GM12878 (cell line): ENCODE measurements at regions not wholly inside any gene's neighbourhood (a gene's known extent, or its start where the extent isn't known, plus 50 kb on each side); places are given as distances from the start of the nearest gene placed in this dataset.

Experiments
- ATAC-seq: fragments of 200-7000 bp; cut with Tn5 transposase; 3 replicates; pipeline ENCODE4 v1.9.1; 2020; ENCODE audit warnings: mild to moderate bottlenecking, moderate library complexity
- BruUV-seq: library from RNA; stranded (reverse); fragments of 400-500 nt; replicated peaks from 2 replicates; lab custom pipeline; 2021; lab: Mats Ljungman, UMichigan
- CTCF ChIA-PET: fragments of 300-600 bp; sonication (Branson Sonifier 250); formaldehyde crosslinking; extraction: SDS; loops from one replicate; lab custom pipeline; 2021; ENCODE audit warnings: inconsistent platforms; lab: Yijun Ruan, JAX
- POLR2A ChIA-PET: fragments of 350-600 bp; formaldehyde crosslinking; extraction: SDS; loops from one replicate; lab custom pipeline; 2021; ENCODE audit warnings: inconsistent platforms; lab: Charles Lee
- RAD21 ChIA-PET: fragments of 300-600 bp; sonication (Branson Sonifier 250); formaldehyde crosslinking; loops from one replicate; lab custom pipeline; 2023; ENCODE audit warnings: antibody characterized with exemption; ENCODE audit not compliant: unreplicated experiment; lab: Charles Lee
- SMC1A ChIA-PET: fragments of 300-600 bp; sonication (Branson Sonifier 250); formaldehyde crosslinking; loops from one replicate; lab custom pipeline; 2023; ENCODE audit not compliant: unreplicated experiment, uncharacterized antibody; lab: Charles Lee
- DNase-seq: peaks from one replicate; pipeline ENCODE4 v3.0.0-alpha.2; 2011; ENCODE audit warnings: low read depth, low spot score
- FAIRE-seq: peaks from 3 replicates; lab custom pipeline; 2011; peaks lifted over from hg19 to GRCh38; lab: Jason Lieb, UNC
- H2AFZ ChIP-seq: 2 replicates; pipeline ENCODE4 v1.6.0; 2011; ENCODE audit warnings: low read depth, low read length, control low read depth; ENCODE audit not compliant: control insufficient read depth
- H3K27ac ChIP-seq: 2 replicates; pipeline ENCODE4 v1.5.1; 2011; ENCODE audit warnings: control low read depth; ENCODE audit not compliant: control insufficient read depth, insufficient read depth
- H3K27me3 ChIP-seq, 2 experiments: replicated peaks in 1 of 2; 2 replicates each; pipeline versions ENCODE4 v1.6.0 to v1.6.1; 2011; ENCODE audit warnings: low read length in 1 of 2; ENCODE audit not compliant: control insufficient read depth in 2 of 2, insufficient read depth in 2 of 2
- H3K36me3 ChIP-seq, 2 experiments: 2 replicates each; pipeline ENCODE4 v1.5.1; 2011; ENCODE audit warnings: low read length in 1 of 2; ENCODE audit not compliant: control insufficient read depth in 2 of 2, insufficient read depth in 2 of 2
- H3K4me1 ChIP-seq: 2 replicates; pipeline ENCODE4 v1.6.1; 2011; ENCODE audit warnings: mild to moderate bottlenecking, low read length, moderate library complexity, mixed read lengths; ENCODE audit not compliant: control insufficient read depth, insufficient read depth
- H3K4me2 ChIP-seq: 2 replicates; pipeline ENCODE4 v1.6.0; 2011; ENCODE audit warnings: control low read depth; ENCODE audit not compliant: control insufficient read depth, insufficient read depth
- H3K4me3 ChIP-seq: fragments of 200-600 bp; sonication (generic); 2 replicates; pipeline ENCODE4 v1.5.1; 2016
- H3K79me2 ChIP-seq: 2 replicates; pipeline ENCODE4 v1.6.0; 2011; ENCODE audit warnings: low read length; ENCODE audit not compliant: control insufficient read depth, insufficient read depth
- H3K9ac ChIP-seq: 2 replicates; pipeline ENCODE4 v1.8.0; 2011; ENCODE audit warnings: low read length, control low read depth, mixed read lengths; ENCODE audit not compliant: control insufficient read depth, insufficient read depth
- H3K9me3 ChIP-seq: replicated peaks from 3 replicates; pipeline ENCODE4 v1.5.1; 2011; ENCODE audit warnings: mild to moderate bottlenecking, low read length; ENCODE audit not compliant: control insufficient read depth, insufficient read depth
- H4K20me1 ChIP-seq: 2 replicates; pipeline ENCODE4 v1.6.0; 2011; ENCODE audit not compliant: control insufficient read depth, insufficient read depth
- ASH2L ChIP-seq: fragments of 300-600, 200-600 bp; sonication (generic); IDR thresholded peaks from 2 replicates; pipeline ENCODE4 v1.6.1; 2017; ENCODE audit warnings: low read depth, mild to moderate bottlenecking, borderline replicate concordance
- CBX5 ChIP-seq: sonication (generic); IDR thresholded peaks from 2 replicates; pipeline ENCODE4 v1.6.1; 2016; ENCODE audit warnings: low read depth, moderate library complexity, mild to moderate bottlenecking, inconsistent platforms
- EED ChIP-seq: sonication (generic); IDR thresholded peaks from 2 replicates; pipeline ENCODE4 v1.6.1; 2016; ENCODE audit warnings: antibody characterized with exemption, low read depth
- FOS ChIP-seq: IDR thresholded peaks from 3 replicates; pipeline ENCODE4 v1.6.1; 2011; ENCODE audit warnings: borderline replicate concordance; ENCODE audit not compliant: insufficient read length; ENCODE audit errors: extremely low read depth
- MTA2 ChIP-seq: fragments of 450-650 bp; IDR thresholded peaks from 2 replicates; pipeline ENCODE4 v1.6.1; 2016; ENCODE audit warnings: low read depth, mild to moderate bottlenecking, moderate library complexity
- NFXL1 ChIP-seq: fragments of 450-650 bp; IDR thresholded peaks from 2 replicates; pipeline ENCODE4 v1.6.1; 2017; ENCODE audit warnings: antibody characterized with exemption, mild to moderate bottlenecking, borderline replicate concordance
- NFYA ChIP-seq: IDR thresholded peaks from 2 replicates; pipeline ENCODE4 v1.6.1; 2011; ENCODE audit warnings: low read depth, mild to moderate bottlenecking, low read length, improper control_type of control experiment, borderline replicate concordance
- PAX8 ChIP-seq: fragments of 450-650 bp; IDR thresholded peaks from 2 replicates; pipeline ENCODE4 v1.6.1; 2017; ENCODE audit warnings: mild to moderate bottlenecking, moderate library complexity
- RFX5 ChIP-seq: IDR thresholded peaks from 2 replicates; pipeline ENCODE4 v1.6.1; 2011; ENCODE audit warnings: low read depth, low read length, improper control_type of control experiment
- SPI1 ChIP-seq: IDR thresholded peaks from 2 replicates; pipeline ENCODE4 v1.6.1; 2011; ENCODE audit warnings: low read depth, mild to moderate bottlenecking, low read length, moderate library complexity, borderline replicate concordance; ENCODE audit not compliant: insufficient read depth
- STAT3 ChIP-seq: IDR thresholded peaks from 2 replicates; pipeline ENCODE4 v1.6.1; 2011; ENCODE audit warnings: low read depth, low read length, improper control_type of control experiment
- ZSCAN29 ChIP-seq: fragments of 450-650 bp; IDR thresholded peaks from 2 replicates; pipeline ENCODE4 v1.6.1; 2017; ENCODE audit warnings: mild to moderate bottlenecking, moderate library complexity
- WGBS: methylation state at CpG from one replicate; pipeline ENCODE4 v1.1.6; 2016; ENCODE audit warnings: low lambda C conversion rate; ENCODE audit not compliant: insufficient replicate concordance, insufficient coverage; ENCODE audit errors: missing lambda C conversion rate; 5-methylcytosine and 5-hydroxymethylcytosine counted together
- in situ Hi-C: fragments of 300-500 bp; cut with MboI; formaldehyde crosslinking; loops from 9 replicates; pipeline ENCODE4 v1.14.3; 2018; ENCODE audit warnings: mixed read lengths
- intact Hi-C: fragments of 100-400 bp; cut with micrococcal nuclease; formaldehyde crosslinking; loops from one replicate; pipeline ENCODE4 v1.14.2; 2022; ENCODE audit not compliant: unreplicated experiment

DNA sequence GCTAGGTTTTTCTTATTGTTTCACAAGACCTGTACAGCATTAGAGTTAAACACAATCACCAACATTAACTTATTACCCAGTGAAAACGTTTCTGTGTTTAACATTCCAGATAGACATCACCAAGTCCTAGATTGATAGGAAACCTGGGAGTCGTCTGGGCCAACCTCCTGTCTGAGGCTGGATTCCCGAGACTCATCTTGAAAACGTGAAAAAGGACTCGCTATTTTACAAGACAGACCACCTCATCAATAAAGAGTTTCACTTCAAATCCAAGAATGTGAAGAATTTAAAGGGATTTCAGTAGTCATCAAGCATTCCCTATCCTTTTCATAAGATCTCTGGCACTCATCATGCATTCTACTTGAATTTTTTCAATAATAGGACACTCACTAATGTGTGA lies 626.6 kb downstream of the MCTP2 start:
- Histone ChIP-seq H4K20me1 (no peaks in the 10 kb centered on the region), H2AFZ (no peak overlapping the region), H3K36me3 (no peaks in the 10 kb centered on the region), H3K27me3 (no peaks in the 10 kb centered on the region), H3K4me3 (no peak overlapping the region), H3K4me2 (no peak overlapping the region), H3K27ac (no peak overlapping the region), H3K9me3 (peaks cover 1% of the 10 kb centered on the region; the same call in 2 of the 3 replicates), H3K4me1 (no peaks in the 10 kb centered on the region), H3K9ac (no peak overlapping the region), H3K79me2 (no peaks in the 10 kb centered on the region)
- BruUV-seq = no TSS peak
- no peak for ATAC-seq
- in situ Hi-C loops (no loop called here), intact Hi-C loops (no loop called here)
- CTCF ChIA-PET = no interaction called here
- no peak for DNase-seq
- FAIRE-seq = no peak
- SMC1A ChIA-PET = no interaction called here
- TF ChIP-seq SPI1 (no peak), MTA2 (no peak), PAX8 (no peak), STAT3 (no peak), NFYA (no peak), NFXL1 (no peak), RFX5 (no peak), ZSCAN29 (no peak), CBX5 (no peak), EED (no peak), FOS (no peak), ASH2L (no peak)
- POLR2A ChIA-PET = no interaction called here
- WGBS = 16% methylated on average over 4 of the region's 5 CpGs
- RAD21 ChIA-PET = no interaction called here
